NCI-H345 treated with DMSO at 0.1 percent for 48 hours (cell line): ENCODE measurements at regions not wholly inside any gene's neighbourhood (a gene's known extent, or its start where the extent isn't known, plus 50 kb on each side); places are given as distances from the start of the nearest gene placed in this dataset.
A peak's percentile ranks its signal among the peaks of the same experiment; 100 is the strongest.
"Not testable (repeated sequence)": the region's sequence is repeated elsewhere in the genome, so short reads cannot be mapped to it uniquely, and the experiment has no call there.

Experiments used
- DNase-seq: peaks from one replicate; lab custom pipeline; 2025; ENCODE audit not compliant: unreplicated experiment; lab: John Stamatoyannopoulos, UW

DNA sequence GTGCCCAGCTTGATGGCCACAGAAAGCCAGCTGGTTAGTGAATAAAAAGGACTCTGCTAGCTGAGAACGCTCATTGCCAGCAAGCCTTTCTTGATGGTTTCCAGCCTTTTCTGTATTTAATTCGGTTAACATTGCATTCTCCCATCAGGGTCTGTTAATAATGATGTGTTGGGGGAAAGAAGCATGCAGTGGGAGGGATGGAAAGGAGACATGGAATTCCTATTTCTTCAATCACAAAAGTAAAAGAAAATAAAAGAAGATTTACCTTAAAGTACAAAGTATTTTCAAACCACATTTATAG lies 141.9 kb upstream of the RBBP8 start:
- DNase-seq = no peak

DNA sequence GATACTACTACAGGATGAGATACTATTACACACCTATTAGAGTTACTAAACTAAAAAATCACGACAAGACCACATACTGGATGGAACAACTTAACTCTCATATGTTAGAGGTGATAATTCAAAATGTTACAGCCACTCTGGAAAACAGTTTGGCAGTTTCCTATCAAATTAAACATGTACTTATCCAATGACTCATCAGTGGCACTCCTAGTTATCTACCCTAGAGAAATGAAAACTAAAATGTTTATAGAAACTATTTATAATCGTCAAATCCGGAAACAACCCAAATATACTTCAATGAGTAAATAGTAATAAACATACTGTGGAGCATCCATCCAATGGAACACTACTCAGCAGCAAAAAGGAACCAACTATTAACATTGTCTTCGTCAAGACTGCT lies 137.0 kb upstream of the RBBP8 start:
- DNase-seq = no peak

DNA sequence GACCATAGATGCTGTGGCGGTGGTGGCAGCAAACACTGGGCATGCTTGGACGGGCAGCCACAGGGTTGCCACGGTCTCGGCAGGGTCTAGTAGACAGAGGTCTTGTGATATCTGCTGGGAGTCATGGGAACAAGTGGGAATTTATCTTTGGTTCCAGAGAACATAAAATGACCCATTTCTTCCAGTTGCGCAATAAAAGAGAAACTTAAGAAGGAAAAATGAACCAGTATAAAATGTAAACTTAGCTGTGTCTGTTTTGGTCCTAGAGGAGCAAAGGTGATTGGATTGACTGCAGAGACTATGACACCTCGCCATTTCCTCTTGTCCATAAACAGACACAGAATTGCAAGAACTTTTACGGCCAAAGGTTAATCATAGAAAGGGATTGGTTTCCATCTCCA lies 132.6 kb upstream of the RBBP8 start:
- no peak for DNase-seq

DNA sequence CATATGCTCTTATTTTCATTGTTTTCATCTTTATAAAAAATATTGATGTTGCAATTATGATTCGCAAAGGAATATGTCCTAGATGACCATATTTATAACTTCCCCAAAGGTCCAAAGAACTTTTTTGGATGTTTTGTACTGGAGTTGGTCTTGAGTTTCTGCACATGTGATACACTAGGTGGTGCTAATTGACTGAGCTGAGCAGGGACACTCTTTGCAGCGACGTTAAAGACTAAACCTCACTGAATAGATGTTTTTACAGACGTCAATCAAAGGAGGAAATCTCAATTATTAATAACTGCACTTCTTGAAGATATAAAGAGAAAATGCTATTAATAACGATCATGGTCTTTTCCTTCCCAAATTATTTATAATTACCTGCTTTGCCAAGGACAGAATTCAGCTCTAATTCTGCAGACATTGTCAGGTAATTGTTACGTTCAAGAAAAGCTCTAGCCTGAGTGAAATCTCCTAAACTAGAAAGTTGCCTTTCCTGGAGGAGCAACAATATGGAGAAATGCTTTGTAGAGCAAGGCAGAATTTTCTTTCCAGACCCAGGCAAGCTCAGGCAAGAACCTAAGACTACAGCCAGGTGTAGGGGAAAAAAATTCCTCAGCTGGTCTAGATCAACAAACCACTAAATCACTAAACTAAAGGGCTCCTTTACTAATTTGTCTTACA lies 119.3 kb upstream of the RBBP8 start:
- DNase-seq = no peak

DNA sequence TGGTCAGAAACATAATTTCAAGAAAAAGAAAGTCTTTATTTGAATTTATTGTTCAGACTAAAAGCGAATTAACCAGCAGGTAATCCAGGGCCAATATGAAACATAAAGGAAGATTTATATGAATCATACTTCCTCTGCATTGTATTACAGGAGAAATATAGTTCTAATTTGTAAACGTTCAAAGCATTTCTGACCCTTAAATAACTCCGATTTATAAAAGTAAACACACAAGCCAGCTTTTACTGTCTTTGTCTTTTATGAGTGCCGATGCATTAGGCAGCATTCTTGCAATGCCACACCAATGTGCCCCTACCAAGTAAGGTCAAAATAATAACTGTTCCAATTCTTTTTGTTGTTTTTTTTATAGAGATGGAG lies 118.8 kb upstream of the RBBP8 start:
- DNase-seq = no peak

DNA sequence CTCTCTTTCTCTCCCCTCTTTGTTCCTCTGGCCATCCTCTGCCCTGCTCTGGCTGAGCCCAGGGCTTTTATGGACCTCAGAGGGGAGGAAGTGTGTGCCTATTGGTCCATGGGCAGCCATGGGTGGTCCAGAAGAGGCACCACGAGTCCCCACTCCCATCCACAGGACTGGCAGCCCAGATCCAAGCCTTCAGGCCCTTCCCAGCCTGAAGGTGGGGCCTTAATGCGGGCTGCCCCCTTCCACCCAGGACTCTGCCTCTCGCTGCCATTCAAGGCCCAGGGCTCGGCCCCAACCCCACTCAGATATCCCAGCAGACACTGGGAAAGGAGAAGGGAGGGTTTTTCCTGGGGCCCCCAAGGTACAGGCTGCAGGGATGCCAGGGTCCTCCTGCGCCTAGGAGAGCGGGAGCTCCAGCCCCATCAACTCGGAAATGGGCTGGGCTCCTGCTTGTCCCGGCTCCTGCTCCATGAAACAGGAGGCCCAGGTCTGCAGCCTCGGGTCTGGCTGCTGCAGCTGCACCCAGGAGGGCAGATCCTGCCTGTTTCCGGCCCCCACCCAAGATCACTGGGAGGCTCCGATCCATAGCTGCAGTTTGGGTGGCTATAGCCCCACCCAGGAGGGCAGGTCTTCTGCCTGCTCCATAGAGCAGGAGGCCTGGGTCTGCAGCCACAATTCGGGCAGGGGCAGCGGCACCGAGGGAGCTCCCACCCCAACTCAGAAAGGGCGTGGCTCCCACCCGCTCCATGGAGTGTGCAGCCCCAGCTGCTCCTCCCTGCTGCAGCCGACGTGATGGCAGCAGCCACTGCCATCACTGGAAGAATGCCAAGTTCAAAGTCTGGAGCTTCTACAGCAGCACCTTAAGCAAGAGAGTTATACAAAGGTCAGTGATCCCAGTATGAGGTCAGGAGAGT lies 116.6 kb upstream of the RBBP8 start:
- peak; percentile 39 for DNase-seq

DNA sequence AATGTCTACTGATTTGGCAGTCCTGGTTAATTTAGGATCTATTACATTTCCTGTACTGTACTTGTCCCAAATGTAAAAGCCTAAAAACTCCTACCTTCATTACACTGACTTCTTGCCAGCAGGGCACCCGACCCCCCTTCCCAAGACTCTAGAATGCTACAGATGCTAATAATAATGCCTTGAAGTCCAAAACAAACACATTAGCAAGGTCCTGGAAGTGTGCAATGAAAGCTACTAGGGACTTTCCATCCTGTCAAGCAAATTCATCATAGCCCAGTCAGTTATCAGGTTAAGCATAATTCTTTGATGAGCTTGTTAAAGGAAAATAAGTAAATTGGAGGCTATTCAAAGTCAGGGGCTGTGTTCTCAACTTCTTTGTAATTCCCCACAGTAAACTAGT lies 115.3 kb upstream of the RBBP8 start:
- DNase-seq = no peak

DNA sequence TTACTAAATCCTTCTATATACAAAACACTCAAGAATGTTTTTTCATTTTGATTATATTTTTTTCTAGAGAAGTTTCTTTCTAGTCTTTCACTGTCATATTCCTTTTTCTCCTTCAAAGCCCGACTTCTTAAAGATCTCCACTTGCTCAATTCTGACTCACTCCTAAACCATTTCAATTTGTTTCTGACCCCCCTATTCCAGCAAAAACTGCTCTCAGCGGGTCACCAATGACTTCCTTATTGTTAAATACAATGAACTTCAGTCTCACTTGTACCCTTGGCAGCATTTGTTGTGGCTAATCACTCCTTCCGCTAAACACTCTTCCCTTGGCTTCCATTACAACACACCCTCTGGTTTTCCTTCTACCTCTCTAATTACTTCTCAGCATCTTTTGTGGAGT lies 111.1 kb upstream of the RBBP8 start:
- no peak for DNase-seq

DNA sequence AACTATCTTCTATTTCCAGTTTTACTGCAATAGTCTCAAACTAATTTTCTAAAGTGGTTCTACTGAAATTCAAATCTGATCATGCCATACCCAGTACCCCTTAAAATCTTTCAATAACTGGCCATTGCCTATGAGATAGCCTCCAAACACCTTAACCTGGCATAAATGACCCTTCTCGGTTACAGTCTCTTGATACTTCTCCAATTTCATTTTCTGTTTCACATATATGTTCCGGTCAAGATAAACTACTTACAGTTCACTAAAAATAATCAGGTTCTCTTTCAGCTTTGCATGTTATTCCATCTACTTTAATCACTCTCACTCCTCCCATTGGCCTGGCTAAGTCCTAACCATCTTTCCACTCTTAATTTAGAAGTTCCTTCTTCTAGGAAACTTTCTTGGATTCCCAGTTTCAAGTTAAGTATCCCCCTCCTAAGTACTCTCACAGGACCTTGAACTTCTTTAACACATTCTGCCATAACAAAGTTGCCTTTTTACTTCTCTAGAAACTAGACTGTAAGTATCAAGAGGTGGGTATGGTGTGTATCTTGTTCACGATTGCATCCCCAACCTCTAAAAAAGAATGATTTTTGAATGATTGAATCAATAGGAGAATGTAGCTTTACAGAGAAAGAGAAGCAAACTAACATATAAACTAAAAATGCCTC lies 110.2 kb upstream of the RBBP8 start:
- no peak for DNase-seq

DNA sequence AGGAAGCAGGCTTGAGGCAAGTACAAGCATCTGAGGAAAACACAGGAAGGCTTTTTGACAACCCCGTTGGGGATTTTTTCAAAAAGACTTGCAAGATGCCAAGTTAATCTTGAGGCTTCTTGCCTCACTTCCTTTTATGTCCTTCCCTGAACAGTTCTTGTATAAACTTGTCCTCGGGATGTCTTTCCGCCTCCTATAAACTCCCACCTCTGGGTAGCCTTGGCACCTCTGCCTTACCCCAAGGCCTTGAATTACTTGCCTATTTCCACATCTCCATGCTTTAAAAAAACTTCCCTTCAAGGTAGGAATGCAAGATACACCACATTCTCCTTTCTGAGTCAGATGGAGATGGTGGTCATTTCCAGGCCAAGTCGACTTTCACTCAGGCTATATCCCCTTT lies 106.4 kb upstream of the RBBP8 start:
- DNase-seq = no peak

DNA sequence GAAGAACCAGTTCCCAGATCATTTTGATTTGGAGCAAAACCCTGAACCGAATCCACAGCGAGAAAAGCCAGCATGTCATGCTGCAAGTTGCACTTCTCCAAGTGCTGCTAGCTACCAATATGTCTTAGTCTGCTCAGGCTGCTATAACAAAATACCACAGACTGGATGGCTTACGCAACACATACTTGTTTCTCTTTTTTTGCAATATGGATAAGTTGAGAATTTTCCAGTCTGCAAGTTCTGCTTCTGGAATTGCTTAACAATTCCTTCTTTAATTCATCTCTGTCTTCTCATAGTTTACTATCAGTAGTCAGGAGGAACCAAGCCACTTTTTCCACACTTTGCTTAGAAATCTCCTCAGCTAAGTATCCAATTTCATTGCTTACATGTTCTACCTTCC lies 105.9 kb upstream of the RBBP8 start:
- DNase-seq = no peak

DNA sequence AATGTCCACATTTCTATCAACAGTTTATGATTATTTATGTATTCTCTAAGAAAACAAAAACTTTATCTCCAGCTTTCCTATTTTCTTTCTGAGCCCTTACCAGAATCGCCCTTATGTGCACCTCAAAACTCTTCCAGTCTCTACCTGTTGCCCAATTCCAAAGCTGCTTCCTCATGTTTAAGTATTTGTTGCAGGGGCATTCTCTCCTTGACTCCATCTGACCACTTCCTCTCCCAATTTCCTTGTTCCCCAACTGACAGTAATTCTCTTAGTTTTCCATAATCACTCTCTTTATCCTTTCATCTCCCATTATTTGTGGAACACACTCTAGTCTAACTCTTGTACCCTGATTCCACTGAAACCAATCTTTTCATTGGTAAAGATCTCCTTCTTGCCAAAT lies 105.4 kb upstream of the RBBP8 start:
- DNase-seq = no peak

DNA sequence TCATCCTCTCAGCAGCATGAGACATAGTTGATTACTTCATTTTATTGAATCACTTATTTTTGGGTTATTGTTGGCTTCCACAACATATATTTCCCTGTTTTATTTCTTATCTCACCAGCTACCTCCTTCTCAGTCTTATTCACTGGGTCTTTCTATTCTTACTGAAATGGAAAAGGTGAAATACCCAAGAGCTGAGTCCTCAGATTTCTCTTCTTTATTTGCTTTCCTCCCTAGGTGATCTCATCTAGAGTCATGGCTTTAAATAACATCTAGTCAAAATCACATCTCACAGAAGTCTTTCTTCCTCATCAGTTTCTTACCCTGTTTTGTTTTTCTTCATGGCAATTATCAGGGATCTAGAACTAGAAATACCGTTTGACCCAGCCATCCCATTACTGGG lies 105.0 kb upstream of the RBBP8 start:
- DNase-seq = no peak

DNA sequence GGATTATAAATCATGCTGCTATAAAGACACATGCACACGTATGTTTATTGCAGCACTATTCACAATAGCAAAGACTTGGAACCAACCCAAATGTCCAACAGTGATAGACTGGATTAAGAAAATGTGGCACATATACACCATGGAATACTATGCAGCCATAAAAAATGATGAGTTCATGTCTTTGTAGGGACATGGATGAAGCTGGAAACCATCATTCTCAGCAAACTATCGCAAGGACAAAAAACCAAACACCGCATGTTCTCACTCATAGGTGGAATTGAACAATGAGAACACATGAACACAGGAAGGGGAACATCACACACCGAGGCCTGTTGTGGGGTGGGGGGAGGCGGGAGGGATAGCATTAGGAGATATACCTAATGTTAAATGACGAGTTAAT lies 104.5 kb upstream of the RBBP8 start:
- not testable (repeated sequence) for DNase-seq

DNA sequence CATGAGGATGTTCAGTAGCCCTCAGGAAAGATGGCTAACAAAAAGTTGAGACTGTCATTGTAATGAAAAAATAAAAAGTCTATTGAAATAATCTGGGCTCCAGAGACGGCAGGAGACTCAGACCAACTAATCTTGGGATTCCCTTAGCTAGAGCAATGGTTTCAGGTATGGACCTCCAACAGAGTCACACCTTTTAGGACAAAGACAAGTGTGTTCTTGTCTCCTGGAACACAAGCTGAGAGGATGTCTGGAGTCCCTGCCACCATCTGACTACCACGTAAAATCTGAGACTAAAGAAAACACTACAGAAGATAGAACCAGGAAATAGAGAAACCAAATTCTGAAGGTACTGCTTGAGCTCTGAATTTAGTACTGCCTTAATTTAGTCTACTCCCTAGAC lies 103.3 kb upstream of the RBBP8 start:
- DNase-seq = no peak

DNA sequence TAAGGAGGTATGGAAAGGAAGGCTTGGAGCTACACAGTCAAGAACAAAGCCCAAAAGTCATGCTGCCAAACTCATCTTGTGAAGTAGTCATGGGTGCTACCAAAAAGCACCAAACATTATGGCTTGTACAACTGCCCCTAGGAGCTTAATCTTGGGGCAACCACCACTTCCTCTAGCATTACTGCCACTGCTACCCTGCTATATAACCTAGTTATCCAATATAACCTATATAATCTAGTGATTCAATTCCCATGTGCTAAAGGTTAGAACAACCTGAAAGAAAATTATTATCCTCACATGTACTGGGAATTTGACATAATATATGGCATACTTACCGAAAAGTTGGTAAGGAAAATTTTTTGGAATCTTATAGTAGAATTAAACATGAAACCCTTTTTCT lies 102.6 kb upstream of the RBBP8 start:
- DNase-seq = no peak

DNA sequence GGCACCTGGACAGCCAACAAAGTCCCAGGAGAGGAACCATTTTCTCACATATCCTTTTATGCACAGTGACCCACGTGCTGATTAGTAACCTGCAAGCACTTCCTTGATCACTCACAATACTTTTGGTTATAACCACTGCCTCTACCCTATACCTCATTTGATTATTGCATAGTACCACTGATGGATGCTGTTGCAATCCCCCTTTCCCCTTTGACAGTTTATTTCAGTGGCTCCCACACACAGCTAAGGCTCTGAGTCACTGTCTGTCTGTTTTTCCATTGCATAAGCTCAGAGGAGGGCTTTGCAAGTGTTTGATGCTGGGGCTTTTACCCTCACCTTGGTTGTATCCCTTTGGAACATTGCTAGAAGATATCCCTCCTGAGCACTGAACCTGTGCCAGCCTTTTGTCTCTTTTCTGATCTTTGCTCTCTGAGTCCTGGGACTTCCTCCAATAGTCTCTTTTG lies 101.7 kb upstream of the RBBP8 start:
- no peak for DNase-seq

DNA sequence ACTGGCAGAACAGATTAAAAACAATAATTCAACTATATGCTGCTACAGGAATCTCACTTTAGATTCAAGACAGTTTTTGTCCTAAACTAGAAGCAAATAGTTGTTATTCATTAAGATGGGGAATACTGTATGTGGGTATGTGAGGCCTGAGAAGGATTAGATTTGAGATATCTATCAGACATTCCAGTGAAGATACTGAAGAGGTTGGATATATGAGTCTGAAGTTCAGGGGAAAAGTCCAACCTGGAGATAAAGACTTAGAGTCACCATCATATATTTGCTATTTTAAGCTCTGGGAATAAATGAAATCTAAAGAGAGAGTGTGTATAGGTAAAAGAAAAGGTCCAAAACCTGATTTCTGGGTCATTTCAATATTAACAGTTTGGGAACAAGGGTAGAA lies 96.2 kb upstream of the RBBP8 start:
- no peak for DNase-seq

DNA sequence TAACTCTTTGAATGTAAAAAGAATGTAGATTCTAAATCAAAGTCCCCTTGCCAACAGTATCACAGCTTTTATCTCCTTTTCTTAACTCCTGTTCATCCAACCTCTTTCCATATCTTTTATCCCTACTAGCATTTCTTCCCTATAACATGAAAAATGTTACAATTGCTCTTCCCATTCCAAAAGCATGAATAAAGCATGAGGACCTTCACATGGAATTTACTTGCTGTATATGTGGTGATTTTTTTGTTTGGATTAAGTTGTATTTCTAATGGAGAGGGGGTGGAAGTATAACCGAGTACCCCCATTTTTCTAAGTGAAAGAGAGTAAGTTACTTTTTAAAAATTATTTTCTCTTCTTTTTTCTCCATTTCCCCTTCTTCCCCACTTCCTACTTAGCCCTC lies 94.9 kb upstream of the RBBP8 start:
- DNase-seq = no peak

DNA sequence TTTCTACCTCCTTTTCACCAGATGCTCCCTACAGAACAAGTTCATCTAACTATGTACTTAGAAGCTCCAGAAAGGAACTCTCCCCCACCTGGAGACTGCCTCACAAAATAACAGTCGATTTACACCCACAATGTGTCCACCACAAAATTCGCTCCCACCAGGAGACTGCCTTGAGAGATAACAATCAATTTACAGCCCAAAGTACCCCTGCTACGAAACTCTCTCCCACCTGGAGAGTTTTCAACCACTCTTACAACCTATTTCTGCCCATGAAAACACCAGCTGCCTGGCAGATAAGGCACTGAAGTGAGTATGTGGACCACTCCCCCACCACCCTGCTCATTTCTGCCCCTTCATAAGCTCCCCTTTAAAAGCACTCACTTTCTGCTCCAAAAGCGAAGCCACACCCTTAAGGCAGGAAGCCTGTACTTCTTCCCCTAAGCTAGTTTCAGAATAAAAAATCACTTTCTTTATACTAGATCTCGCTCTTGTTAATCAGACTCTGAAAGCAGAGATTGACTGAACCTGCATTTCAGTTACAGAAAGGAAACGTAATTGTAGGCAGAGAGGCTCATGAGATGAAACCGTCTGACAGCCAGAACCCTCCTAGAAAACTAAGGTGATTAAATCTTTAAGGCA lies 94.4 kb upstream of the RBBP8 start:
- no peak for DNase-seq

DNA sequence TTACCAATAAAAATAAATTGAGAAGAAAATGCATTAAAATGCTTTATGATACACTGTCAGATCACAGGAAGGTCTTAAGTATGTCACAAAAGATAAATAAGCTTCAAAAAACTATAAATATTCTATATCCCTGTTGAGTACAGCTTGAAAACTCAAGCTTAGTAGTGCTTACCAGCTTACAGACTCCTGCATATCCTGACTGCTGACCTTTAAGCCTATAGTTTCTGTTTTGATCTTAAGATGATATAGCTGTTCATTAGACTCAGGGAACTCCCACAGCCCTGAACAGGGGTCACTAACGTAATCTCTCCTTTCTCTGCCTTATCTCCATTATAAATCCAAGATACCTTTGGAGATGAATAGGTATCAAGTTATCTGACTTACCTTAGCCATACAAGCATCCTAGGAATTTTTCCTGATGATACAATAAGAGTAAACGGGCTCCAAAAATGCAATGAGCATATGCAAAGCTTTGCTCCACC lies 93.7 kb upstream of the RBBP8 start:
- DNase-seq = no peak
